Myocyte (in vitro differentiated cells): ENCODE measurements at regions not wholly inside any gene's neighbourhood (a gene's known extent, or its start where the extent isn't known, plus 50 kb on each side); places are given as distances from the start of the nearest gene placed in this dataset.

ENCODE experiments used
- DNase-seq: peaks from one replicate; pipeline ENCODE4 v3.0.0-alpha.2; 2012; ENCODE audit warnings: low read depth

GRCh38 chrX:141641138-141641537, 51.6 kb downstream of the SPANXA2 start:
- no peak for DNase-seq

- peak; percentile 13 for DNase-seq
Measured at GRCh38 chrX:141642979-141643378, 53.5 kb downstream of the SPANXA2 start.
